HepG2 (cell line): ENCODE measurements at regions not wholly inside any gene's neighbourhood (a gene's known extent, or its start where the extent isn't known, plus 50 kb on each side); places are given as distances from the start of the nearest gene placed in this dataset.

ENCODE experiments used
- ATAC-seq: fragments of 200-7000 bp; cut with Tn5 transposase; 3 replicates; pipeline ENCODE4 v1.9.1; 2020; ENCODE audit warnings: mild to moderate bottlenecking, moderate library complexity
- BruUV-seq: library from RNA; stranded (reverse); fragments of 400-500 nt; replicated peaks from 2 replicates; lab custom pipeline; 2021; lab: Mats Ljungman, UMichigan
- CTCF ChIA-PET: fragments of 300-600 bp; formaldehyde crosslinking; extraction: SDS; loops from one replicate; lab custom pipeline; 2021; ENCODE audit warnings: low total read pairs, inconsistent platforms, low intra/inter-chr PET ratio; lab: Yijun Ruan, JAX
- POLR2A ChIA-PET: fragments of 350-600 bp; sonication (Branson Sonifier 250); formaldehyde crosslinking; loops from one replicate; lab custom pipeline; 2020; ENCODE audit warnings: antibody characterized with exemption, inconsistent platforms; lab: Yijun Ruan, JAX
- DNase-seq: peaks from one replicate; pipeline ENCODE4 v3.0.0-alpha.2; 2015; ENCODE audit warnings: low spot score
- FAIRE-seq: peaks from 3 replicates; lab custom pipeline; 2011; peaks lifted over from hg19 to GRCh38; lab: Jason Lieb, UNC
- H2AFZ ChIP-seq: one replicate; pipeline ENCODE4 v1.6.1; 2011; ENCODE audit warnings: low read length, inconsistent platforms
- H3K27ac ChIP-seq: fragments of 300-600 bp; 3 replicates; pipeline ENCODE4 v1.8.0; 2011; ENCODE audit warnings: mixed run types, mild to moderate bottlenecking, mixed read lengths, low read length, inconsistent platforms; ENCODE audit not compliant: insufficient read depth; ENCODE audit errors: extremely low read length
- H3K27me3 ChIP-seq, 2 experiments: fragments of 200-600 bp in 1 of 2; 2 replicates in 1 of 2; 3 replicates in 1 of 2; pipeline versions ENCODE4 v1.6.0 to v1.8.0; 2011; ENCODE audit warnings: low read length in 2 of 2, mild to moderate bottlenecking in 2 of 2, moderate library complexity in 2 of 2, inconsistent platforms in 1 of 2; ENCODE audit not compliant: insufficient read depth in 2 of 2, control insufficient read depth in 1 of 2
- H3K36me3 ChIP-seq, 2 experiments: fragments of 200-600 bp in 1 of 2; replicated peaks in 1 of 2; 2 replicates in 1 of 2; 3 replicates in 1 of 2; pipeline versions ENCODE4 v1.5.1 to v1.8.0; 2011; ENCODE audit warnings: low read length in 2 of 2, inconsistent platforms in 1 of 2; ENCODE audit not compliant: insufficient read depth in 2 of 2, control insufficient read depth in 1 of 2
- H3K4me1 ChIP-seq: 2 replicates; pipeline ENCODE4 v1.5.1; 2012; ENCODE audit warnings: low read length, inconsistent platforms; ENCODE audit not compliant: insufficient read depth
- H3K4me2 ChIP-seq: 2 replicates; pipeline ENCODE4 v1.6.0; 2011; ENCODE audit warnings: low read depth, low read length, inconsistent platforms
- H3K4me3 ChIP-seq, 3 experiments: fragments of 200-600 bp in 1 of 3; sonication (generic), shearing (Covaris generic) in 1 of 3; replicated peaks in 1 of 3; 2 replicates each; pipeline ENCODE4 v1.5.1; 2011 to 2016; ENCODE audit warnings: low read length in 3 of 3, inconsistent platforms in 2 of 3, low read depth in 2 of 3, mild to moderate bottlenecking in 2 of 3, control low read depth in 1 of 3, mixed read lengths in 1 of 3; ENCODE audit not compliant: insufficient read depth in 1 of 3
- H3K79me2 ChIP-seq: one replicate; pipeline ENCODE4 v1.6.1; 2011; ENCODE audit warnings: low read length, inconsistent platforms; ENCODE audit not compliant: insufficient read depth
- H3K9ac ChIP-seq: 2 replicates; pipeline ENCODE4 v1.6.0; 2011; ENCODE audit warnings: mild to moderate bottlenecking, low read depth, low read length, inconsistent platforms; ENCODE audit not compliant: insufficient read depth
- H3K9me3 ChIP-seq: 2 replicates; pipeline ENCODE4 v1.5.1; 2012; ENCODE audit warnings: mild to moderate bottlenecking, low read length
- H4K20me1 ChIP-seq: 2 replicates; pipeline ENCODE4 v1.6.0; 2011; ENCODE audit warnings: inconsistent platforms, mild to moderate bottlenecking, low read length, moderate library complexity; ENCODE audit not compliant: insufficient read depth
- ISX ChIP-seq: sonication (generic); formaldehyde crosslinking; conservative IDR thresholded peaks from 2 replicates; pipeline ENCODE4 v1.5.0; 2020; ENCODE audit warnings: missing genetic modification reagents
- SKIL ChIP-seq: sonication (generic); formaldehyde crosslinking; IDR thresholded peaks from 2 replicates; pipeline ENCODE4 v1.8.0; 2022; ENCODE audit warnings: missing genetic modification reagents, mild to moderate bottlenecking, moderate library complexity, borderline replicate concordance
- SRF ChIP-seq: IDR thresholded peaks from 2 replicates; pipeline ENCODE4 v1.6.1; 2011; ENCODE audit warnings: mild to moderate bottlenecking, low read depth, low read length, moderate library complexity
- ZNF331 ChIP-seq: sonication (generic); formaldehyde crosslinking; IDR thresholded peaks from 2 replicates; pipeline ENCODE4 v1.4.0; 2020; ENCODE audit warnings: missing genetic modification reagents
- ZNF530 ChIP-seq: sonication (generic); formaldehyde crosslinking; IDR thresholded peaks from 2 replicates; pipeline ENCODE4 v1.5.0; 2020; ENCODE audit warnings: low read depth, mild to moderate bottlenecking, missing genetic modification reagents
- ZNF567 ChIP-seq: sonication (generic); formaldehyde crosslinking; IDR thresholded peaks from 2 replicates; pipeline ENCODE4 v1.8.1; 2023; ENCODE audit warnings: mild to moderate bottlenecking, missing genetic modification reagents, borderline replicate concordance
- ZNF713 ChIP-seq: sonication (generic); formaldehyde crosslinking; IDR thresholded peaks from 2 replicates; pipeline ENCODE4 v1.4.0; 2020; ENCODE audit warnings: mild to moderate bottlenecking, missing genetic modification reagents
- ZNF776 ChIP-seq: sonication (generic); formaldehyde crosslinking; IDR thresholded peaks from 2 replicates; pipeline ENCODE4 v1.4.0; 2020; ENCODE audit warnings: mild to moderate bottlenecking, missing genetic modification reagents
- ZSCAN29 ChIP-seq: sonication (generic); formaldehyde crosslinking; conservative IDR thresholded peaks from 2 replicates; pipeline ENCODE4 v1.4.0; 2020; ENCODE audit warnings: mild to moderate bottlenecking, missing genetic modification reagents
- WGBS: methylation state at CpG from one replicate; pipeline ENCODE4 v1.1.6; 2017; ENCODE audit warnings: low lambda C conversion rate; 5-methylcytosine and 5-hydroxymethylcytosine counted together
- in situ Hi-C: cut with HindIII; loops from 2 replicates; pipeline ENCODE4 v1.10.0; 2017; ENCODE audit warnings: low pct_unique_long_range_greater_than_20kb; ENCODE audit not compliant: extremely low pct_ligation_motif_present
- intact Hi-C: fragments of 100-400 bp; cut with micrococcal nuclease; formaldehyde crosslinking; loops from one replicate; pipeline ENCODE4 v1.10.0; 2022; ENCODE audit not compliant: unreplicated experiment
- TF ChIP-seq, protein P1 (sequence below): sonication (generic); formaldehyde crosslinking; IDR thresholded peaks from 2 replicates; pipeline ENCODE4 v1.4.0; 2020; ENCODE audit warnings: mild to moderate bottlenecking, low read depth, missing genetic modification reagents
- TF ChIP-seq, protein P2 (sequence below): sonication (generic); formaldehyde crosslinking; IDR thresholded peaks from 2 replicates; pipeline ENCODE4 v1.4.0; 2020; ENCODE audit warnings: low read depth, mild to moderate bottlenecking, missing genetic modification reagents
- TF ChIP-seq, protein P3 (sequence below): sonication (generic); formaldehyde crosslinking; IDR thresholded peaks from 2 replicates; pipeline ENCODE4 v1.5.1; 2020; ENCODE audit warnings: mild to moderate bottlenecking, missing genetic modification reagents, moderate library complexity

DNA sequence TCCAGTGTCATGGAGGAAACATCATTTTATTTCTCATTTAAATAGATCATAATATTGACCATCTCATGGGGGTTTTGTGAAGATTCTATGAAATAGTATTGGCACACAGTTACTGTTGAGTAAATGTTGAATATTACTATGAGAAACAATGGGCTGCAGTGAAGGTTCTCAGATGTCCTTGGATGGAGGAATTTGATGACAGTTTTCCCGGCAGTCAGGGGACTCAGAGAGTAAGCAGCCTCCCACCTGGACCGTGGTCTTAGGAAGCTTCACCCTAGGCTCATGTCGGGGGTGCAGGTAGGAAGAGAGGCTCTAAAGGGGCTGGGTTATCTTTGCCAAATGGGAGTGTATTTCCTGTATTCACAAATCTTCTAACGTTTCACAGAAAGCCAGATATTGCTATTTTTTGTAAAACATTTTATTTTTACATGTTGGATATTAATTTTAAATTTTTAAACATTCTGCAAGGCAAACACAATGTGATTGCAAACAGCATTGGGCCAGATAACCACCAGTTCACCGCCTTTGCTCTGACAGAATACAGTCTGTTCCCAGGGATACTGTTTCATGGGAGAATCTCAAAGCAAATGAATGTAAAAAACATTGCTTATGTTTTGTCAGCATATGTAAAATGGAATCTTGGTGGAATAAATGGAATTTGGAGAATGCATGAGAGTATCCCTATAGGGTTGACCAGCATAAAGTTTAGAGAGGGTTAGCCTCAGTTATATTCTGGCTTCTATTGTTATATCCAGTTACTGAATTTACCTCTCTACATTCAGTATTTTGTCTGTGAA, 380.8 kb upstream of the TMEM132C start (continued):
- no peak for TF ChIP-seq ZNF567 (CRISPR knock-in tag)
- TF ChIP-seq, protein P1, sequence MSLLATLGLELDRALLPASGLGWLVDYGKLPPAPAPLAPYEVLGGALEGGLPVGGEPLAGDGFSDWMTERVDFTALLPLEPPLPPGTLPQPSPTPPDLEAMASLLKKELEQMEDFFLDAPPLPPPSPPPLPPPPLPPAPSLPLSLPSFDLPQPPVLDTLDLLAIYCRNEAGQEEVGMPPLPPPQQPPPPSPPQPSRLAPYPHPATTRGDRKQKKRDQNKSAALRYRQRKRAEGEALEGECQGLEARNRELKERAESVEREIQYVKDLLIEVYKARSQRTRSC (CRISPR knock-in tag): no peak
- no peak for TF ChIP-seq ZNF530 (CRISPR knock-in tag)
- no peak for TF ChIP-seq ISX (CRISPR knock-in tag)

GRCh38 chr12:127886827-127887226, 380.1 kb upstream of the TMEM132C start:
- FAIRE-seq (no peak), DNase-seq (no peak), ATAC-seq (no peak)
- Histone ChIP-seq H3K4me2 (no peak overlapping the region), H3K9ac (no peak overlapping the region), H2AFZ (no peak overlapping the region), H3K27ac (no peak overlapping the region), H3K79me2 (no peaks in the 10 kb centered on the region), H3K4me1 (no peaks in the 10 kb centered on the region), H3K9me3 (peaks cover 32% of the 10 kb centered on the region), H3K36me3 (no peaks in the 10 kb centered on the region), H4K20me1 (no peaks in the 10 kb centered on the region), H3K27me3 (no peaks in the 10 kb centered on the region), H3K4me3 (no peak overlapping the region)
- ChIA-PET CTCF (no interaction called here), POLR2A (no interaction called here)
- in situ Hi-C loops: no loop called here
- intact Hi-C loops: no loop called here
- 0% methylated on average over 1 of the region's 1 CpG for WGBS
- no TSS peak for BruUV-seq
- TF ChIP-seq, protein P2, sequence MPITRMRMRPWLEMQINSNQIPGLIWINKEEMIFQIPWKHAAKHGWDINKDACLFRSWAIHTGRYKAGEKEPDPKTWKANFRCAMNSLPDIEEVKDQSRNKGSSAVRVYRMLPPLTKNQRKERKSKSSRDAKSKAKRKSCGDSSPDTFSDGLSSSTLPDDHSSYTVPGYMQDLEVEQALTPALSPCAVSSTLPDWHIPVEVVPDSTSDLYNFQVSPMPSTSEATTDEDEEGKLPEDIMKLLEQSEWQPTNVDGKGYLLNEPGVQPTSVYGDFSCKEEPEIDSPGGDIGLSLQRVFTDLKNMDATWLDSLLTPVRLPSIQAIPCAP (CRISPR knock-in tag): no peak
- no peak for TF ChIP-seq ZNF331
- TF ChIP-seq, protein P3, sequence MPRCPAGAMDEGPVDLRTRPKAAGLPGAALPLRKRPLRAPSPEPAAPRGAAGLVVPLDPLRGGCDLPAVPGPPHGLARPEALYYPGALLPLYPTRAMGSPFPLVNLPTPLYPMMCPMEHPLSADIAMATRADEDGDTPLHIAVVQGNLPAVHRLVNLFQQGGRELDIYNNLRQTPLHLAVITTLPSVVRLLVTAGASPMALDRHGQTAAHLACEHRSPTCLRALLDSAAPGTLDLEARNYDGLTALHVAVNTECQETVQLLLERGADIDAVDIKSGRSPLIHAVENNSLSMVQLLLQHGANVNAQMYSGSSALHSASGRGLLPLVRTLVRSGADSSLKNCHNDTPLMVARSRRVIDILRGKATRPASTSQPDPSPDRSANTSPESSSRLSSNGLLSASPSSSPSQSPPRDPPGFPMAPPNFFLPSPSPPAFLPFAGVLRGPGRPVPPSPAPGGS: no peak
- no peak for TF ChIP-seq ZNF776
- TF ChIP-seq SKIL (CRISPR knock-in tag): no peak
- no peak for TF ChIP-seq SRF
- TF ChIP-seq ZNF713: no peak
- TF ChIP-seq ZSCAN29 (CRISPR knock-in tag): no peak
